Ishikawa (cell line): ENCODE measurements at regions not wholly inside any gene's neighbourhood (a gene's known extent, or its start where the extent isn't known, plus 50 kb on each side); places are given as distances from the start of the nearest gene placed in this dataset.

Source experiments
- CEBPB ChIP-seq: IDR thresholded peaks from 2 replicates; pipeline ENCODE4 v1.6.1; 2012
- CREB1 ChIP-seq: IDR thresholded peaks from 2 replicates; pipeline ENCODE4 v1.6.1; 2012; ENCODE audit warnings: low read depth
- EGR1 ChIP-seq: IDR thresholded peaks from 2 replicates; pipeline ENCODE4 v1.6.1; 2012
- EP300 ChIP-seq: IDR thresholded peaks from 2 replicates; pipeline ENCODE4 v1.6.1; 2012; ENCODE audit warnings: borderline replicate concordance
- FOXM1 ChIP-seq: IDR thresholded peaks from 2 replicates; pipeline ENCODE4 v1.6.1; 2012; ENCODE audit warnings: low read depth, borderline replicate concordance
- MAX ChIP-seq: IDR thresholded peaks from 2 replicates; pipeline ENCODE4 v1.6.1; 2012
- NFIC ChIP-seq: IDR thresholded peaks from 2 replicates; pipeline ENCODE4 v1.6.1; 2012
- REST ChIP-seq: IDR thresholded peaks from 2 replicates; pipeline ENCODE4 v1.6.1; 2012; ENCODE audit warnings: low read depth, mild to moderate bottlenecking
- TAF1 ChIP-seq: IDR thresholded peaks from 2 replicates; pipeline ENCODE4 v1.6.1; 2012; ENCODE audit warnings: low read depth, mild to moderate bottlenecking
- TCF12 ChIP-seq: IDR thresholded peaks from 2 replicates; pipeline ENCODE4 v1.6.1; 2012; ENCODE audit warnings: low read depth
- TEAD4 ChIP-seq: IDR thresholded peaks from 2 replicates; pipeline ENCODE4 v1.6.1; 2012
- YY1 ChIP-seq: IDR thresholded peaks from 2 replicates; pipeline ENCODE4 v1.6.1; 2012; ENCODE audit warnings: low read depth
- ZBTB7A ChIP-seq: IDR thresholded peaks from 2 replicates; pipeline ENCODE4 v1.6.1; 2012; ENCODE audit warnings: low read depth

GRCh38 chr4:58669783-58670182 lies 1559.6 kb upstream of the IGFBP7 start:
- no peak for TF ChIP-seq ZBTB7A
- TF ChIP-seq TAF1 = no peak
- TF ChIP-seq NFIC = no peak
- TF ChIP-seq EP300 = no peak
- no peak for TF ChIP-seq EGR1
- no peak for TF ChIP-seq CEBPB
- TF ChIP-seq MAX = no peak
- TF ChIP-seq FOXM1 = no peak
- TF ChIP-seq TCF12 = no peak
- TF ChIP-seq TEAD4 = no peak
- no peak for TF ChIP-seq YY1
- no peak for TF ChIP-seq REST
- no peak for TF ChIP-seq CREB1
